GM21447 (cell line): ENCODE measurements at regions not wholly inside any gene's neighbourhood (a gene's known extent, or its start where the extent isn't known, plus 50 kb on each side); places are given as distances from the start of the nearest gene placed in this dataset.

Experiments used
- ATAC-seq: cut with Tn5 transposase; IDR thresholded peaks from one replicate; pipeline ENCODE4 v1.9.1; 2021; ENCODE audit not compliant: unreplicated experiment

DNA sequence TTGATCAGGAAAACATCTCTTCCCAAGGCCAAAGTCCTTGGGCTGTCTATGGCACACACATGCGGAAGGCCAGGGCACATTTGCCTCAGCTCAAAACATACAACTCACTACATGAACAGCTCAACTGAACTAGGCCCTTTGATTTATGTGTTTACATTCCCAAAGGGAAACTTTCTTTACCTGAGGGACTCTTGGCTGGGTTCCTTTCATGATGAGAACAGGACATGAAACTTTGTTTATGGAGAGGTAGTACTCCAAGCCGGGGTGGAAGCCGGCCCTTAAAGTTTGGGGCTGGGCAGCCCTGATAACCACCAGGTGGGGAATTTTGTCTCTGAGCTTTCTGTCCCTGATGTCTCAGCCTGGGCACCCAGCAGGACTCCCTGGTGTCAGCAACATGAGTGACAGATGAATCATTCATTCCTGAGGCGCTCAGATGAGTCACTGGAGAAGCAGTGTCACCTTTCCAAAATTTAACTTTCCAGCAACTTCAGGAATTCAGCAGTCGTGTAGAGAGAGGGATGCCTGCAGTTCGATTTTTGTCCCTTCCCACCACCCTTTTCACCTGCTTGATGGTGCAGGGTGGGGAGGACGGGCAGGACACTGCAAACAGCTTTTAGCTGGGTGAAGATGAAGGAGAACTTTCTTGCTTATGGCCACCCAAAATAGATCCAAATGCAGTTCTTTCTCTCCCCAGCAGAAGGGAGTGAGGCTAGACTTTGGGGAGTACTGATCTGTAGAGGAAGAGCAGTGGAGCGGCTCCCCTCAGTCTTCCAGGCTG, 331.6 kb downstream of the DYSF start:
- ATAC-seq = no peak

DNA sequence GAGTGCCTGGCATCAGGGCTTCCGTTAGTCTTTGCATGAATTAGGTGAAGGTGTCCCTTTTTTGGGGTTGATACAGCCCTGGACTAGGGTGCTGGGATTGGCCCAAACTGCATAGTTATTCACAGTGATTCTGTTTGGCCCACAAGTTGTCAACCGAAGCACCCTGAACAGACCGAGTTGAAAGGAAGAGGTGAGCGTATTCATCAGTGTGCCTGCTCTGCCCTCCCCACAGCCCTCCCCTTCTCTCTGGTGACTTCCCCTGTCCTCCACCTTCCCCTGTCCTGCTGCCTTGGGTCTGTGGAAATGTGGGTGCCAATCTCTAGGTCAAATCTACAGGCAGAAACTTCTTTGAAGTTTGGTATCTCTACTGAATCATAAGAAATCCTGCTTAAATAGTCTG, 330.5 kb downstream of the DYSF start:
- ATAC-seq = no peak

DNA sequence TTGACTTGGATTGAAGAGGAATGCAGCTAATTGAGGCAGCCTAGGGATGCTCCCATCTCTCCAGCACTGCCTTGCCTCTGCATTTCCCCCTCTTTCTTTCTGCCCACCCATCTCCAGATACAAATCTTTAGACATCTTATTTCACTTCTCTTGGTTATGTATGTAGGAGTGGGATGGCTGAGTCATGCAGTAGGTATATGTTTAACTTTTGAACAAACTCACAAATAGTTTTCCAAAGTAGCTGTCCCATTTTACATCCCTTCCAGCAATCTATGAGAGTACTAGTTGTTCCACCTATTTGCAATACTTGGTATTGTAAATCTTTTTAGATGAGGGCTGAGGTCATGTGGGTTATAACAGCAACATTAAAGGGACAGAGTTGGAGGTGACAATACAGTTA, 329.9 kb downstream of the DYSF start:
- no peak for ATAC-seq

DNA sequence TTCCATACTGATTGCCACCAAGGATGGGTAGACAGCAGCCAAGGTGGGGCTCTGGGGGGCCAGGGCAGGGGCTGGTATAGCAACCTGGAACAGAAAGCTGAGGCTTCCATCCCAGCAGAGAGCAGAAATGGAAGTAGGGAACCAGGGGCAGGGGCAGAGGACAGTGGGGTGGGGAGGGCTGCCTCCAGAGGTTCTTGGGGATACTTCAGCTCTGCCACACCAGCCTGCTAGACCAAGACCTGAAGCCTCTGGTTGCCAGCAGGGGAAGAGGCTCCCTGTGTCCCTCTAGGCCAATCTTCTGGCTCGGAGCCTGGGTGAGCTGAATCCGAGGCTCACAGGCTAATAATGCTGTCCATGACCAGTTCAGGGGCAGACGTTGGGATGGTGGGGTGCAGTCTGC, 329.0 kb downstream of the DYSF start:
- ATAC-seq = no peak

DNA sequence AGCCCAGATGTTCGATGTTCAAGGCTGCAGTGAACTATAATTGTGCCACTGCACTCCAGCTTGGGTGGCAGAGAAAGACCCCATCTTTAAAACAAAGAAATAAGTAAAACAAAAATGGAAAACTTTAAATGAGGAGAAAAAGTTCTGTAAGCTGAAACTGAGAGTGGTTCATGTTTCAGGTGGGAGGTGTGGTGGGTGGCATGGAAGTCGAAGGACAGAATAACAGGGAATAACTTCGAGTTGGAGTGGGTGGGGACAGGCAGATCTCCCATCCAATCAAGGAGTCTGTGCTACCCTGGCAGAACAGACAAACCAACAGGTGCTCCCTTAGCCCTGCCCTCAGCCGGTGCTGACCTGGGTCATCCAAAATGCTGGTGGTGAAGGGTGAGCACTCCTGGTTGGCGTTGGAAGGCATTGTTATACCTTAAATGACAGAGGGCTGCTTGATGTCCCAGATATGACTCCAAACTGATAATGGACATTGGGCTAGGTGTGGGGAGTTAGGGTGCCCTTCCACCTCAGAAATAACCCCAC, 328.4 kb downstream of the DYSF start:
- no peak for ATAC-seq

DNA sequence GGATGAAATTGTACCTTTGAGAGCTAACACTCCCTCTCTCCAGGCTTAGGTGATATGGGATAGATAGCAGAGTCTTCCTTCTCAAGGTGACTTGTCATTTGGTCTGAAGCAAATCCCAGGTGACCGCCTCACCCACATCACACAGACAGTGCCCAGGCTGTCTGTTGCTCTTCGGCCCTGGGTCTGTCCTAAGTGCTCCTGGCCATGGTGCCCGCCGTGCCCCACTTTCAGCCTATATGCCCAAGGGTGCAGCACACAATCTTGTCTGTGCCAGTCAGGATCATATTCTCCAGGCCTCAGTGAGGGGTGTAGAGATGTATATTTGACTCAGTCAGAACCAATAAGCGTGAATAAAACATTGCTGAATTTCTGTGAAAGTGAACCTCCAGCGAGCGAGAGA, 326.8 kb downstream of the DYSF start:
- no peak for ATAC-seq

DNA sequence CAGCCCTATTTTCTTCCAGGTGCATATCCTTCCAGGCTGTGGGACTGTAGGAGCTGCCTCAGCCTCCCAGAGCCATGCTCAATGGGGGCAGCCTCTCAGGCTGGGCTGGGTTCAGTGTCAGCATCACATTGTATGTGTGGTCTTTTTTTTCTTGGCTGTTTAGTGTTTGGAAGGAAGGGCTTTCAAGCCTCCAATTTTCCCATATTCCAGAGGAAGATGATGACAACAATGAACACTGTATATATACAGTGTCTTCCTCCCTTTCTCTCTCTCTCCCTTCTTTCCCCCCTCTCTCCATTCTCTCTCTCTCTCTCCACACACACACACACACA, 326.4 kb downstream of the DYSF start:
- ATAC-seq = no peak

DNA sequence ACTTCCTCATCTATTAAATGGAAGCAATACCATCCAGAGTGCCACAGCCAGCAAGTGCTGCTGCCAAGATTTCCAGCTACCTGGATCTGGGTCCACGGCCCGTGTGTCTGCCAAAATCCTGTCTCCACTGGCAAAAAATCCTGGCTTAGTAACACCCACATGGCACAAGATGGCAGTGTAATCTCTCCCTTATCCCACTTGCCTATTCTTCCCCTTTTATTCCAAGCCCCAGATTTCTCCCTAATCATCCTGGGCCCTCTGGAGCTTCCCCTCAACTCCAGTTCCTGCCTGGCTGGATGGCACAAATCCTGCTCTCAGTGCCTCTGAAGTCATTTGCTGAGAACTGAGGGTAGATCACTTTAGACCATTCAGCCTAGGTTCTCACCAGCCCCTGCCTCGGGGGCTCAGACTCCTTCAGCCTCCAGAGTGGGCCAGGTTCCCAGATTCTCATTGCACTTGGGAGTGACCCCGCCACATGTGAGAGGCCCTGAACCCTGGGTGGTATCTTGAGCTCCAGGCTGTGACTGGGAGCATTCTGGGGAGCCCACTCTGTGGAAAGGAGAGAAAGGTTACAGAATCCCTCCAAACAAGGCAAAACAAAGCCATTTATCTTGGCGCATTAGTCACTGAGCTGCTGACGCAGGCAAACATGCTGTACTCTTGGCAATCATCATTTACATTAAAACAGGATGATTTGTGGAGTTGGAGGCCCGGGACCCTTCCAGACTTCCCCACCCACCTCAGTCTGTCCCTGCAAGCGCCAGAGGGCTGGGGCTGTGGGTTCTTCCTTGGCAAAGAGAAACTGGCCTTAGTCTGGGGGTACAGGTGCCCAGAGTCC, 325.8 kb downstream of the DYSF start:
- ATAC-seq = no peak

DNA sequence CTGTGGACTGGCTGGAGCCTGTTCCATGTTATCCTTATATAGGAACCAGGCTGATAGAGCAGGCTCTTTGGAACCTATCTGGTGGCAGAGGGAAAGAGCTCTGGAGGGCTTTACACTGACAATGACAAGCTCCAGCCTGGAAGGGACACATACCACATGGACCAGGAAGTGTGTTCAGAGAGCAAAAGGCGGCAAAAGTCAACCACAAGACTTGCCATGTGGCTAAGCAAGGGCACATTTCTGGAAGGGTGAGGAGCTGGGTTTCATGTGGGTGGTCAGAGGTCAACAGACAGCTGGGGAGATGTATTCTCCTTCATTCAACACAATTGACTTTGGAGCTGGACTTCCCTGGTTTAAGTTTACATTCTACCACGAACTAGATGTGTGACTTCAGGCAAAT, 325.2 kb downstream of the DYSF start:
- ATAC-seq = no peak

DNA sequence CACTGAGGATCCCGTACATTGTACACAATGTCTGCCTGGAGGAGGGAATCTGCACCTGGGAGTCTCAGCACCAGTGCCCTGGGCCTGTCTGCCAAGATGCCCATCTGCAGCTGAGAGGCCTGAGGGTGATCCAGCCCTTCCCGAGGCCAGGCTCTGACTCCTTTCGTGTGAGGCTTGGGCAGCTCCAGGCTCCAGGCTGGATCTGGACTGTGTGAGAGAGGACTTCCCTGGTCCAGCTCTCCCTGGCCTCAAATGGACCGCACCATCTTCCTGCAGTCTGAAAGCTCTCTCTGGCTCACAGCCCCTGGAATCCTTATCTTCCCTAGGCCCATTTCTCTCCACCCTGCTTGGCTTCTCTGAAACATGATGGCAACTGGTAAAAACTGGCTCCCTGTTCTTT, 324.6 kb downstream of the DYSF start:
- ATAC-seq = no peak

DNA sequence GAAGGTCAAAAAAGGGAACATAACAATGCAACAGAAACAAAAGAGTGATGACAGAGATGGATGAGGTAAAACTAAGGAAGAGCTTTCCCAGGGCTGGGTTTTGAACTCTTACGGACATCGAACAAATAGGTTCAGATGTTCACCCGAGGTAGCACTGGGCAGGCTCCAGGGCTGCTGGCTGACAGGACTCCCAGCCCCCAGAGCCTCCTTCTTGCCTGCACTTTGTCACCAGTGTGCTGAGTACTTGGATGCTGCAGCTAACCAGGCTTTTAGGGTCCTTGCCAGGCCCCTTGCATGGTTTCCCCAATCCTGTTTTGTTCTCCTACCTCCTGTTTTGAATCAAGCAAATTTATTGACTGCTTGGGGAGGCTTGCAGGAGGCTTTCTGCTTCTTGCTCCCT, 322.9 kb downstream of the DYSF start:
- no peak for ATAC-seq

DNA sequence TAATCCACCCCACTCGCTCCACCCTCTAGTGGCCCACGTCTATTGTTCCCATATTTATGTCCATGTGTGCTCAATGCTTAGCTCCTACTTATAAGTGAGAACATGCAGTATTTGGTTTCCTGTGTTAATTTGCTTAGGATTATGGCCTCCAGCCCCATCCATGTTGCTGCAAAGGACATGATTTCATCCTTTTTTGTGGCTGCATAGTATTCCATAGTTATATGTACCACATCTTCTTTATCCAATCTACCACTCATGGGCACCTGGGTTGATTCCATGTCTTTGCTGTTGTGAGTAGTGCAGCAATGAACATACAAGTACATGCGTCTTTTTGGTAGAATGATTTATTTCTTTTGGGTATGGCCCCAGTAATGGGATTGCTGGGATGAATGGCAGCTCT, 319.9 kb downstream of the DYSF start:
- ATAC-seq = no peak

DNA sequence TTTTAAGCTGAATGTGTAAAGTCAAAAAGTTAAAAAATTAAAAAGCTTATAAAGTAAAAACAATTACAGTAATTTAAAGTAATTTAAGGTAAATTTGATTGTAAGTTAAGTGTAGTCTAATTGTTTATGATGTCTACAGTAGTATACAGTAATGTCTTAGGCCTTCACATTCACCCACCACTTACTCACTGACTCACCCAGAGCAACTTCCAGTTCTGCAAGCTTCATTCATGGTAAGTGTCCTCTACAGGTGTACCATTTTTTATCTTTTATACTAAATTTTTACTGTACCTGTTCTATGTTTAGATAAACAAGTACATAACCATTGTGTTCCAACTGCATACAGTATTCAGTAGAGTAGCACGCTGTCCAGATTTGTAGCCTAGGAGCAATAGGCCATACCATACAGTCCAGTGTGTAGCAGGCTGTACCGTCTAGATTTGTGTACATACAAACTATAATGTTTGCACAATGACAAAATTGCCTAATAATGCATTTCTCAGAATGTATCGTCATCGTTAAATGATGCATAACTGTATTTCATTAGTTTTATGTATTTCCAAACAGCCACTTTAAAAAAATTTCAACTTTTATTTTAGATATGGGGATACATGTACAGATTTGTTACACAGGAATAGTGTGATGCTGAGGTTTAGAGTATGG, 319.3 kb downstream of the DYSF start:
- ATAC-seq = no peak

DNA sequence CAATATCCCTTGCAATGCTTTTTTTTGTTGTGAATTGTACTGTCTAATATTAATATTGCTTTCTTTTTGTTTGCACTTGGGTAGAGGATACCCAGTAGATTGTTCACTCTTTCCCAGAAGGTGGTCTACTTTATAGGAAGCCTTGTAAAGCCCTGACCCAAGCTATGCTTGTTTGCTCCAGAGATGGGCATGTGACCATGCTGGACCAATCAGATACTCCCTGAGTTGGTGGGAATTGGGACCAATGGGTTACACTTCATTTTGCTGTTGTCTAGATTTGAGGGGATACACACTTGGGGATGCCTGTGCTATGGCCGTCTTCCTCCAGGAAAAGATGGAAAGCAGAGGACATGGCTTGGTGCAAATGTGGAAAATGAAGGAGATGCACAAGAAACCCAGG, 314.3 kb downstream of the DYSF start:
- no peak for ATAC-seq

DNA sequence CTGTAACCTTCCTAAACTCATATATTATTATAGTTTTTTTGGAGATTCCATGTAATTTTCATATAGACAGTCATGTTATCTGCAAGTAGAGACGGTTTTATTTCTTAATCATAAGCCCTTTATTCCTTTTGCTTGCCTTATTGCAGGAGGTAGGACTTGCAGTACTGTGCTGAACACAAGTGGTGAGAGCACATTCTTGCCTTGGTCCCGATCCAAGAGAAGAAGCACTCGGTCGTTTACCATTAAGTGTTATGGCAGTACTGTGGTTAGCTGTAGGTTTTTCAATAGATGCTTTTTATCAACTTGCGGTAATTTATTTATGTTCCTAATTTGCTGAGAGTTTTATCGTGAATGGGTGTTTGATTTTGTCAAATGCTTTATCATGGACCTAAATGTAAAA, 305.7 kb downstream of the DYSF start:
- ATAC-seq = no peak

DNA sequence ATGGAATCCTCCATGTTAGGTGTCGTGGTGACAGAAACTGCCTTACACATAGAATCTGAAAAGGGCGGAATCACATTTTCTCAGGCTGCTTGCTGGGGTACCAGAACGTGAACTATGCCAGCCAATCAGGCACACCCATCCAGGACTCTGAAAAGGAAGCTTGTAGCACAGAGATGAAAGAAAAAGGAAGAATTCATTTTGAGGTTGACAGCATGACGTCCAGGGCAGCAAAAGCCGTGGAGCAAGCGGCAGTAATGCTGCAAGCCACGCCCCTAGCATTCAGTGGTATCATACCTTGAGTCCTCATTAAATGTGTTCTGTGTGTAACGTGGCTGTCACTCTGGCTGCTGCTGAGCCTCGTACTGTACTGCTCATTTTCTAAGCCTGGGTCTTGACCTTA, 304.0 kb downstream of the DYSF start:
- no peak for ATAC-seq

DNA sequence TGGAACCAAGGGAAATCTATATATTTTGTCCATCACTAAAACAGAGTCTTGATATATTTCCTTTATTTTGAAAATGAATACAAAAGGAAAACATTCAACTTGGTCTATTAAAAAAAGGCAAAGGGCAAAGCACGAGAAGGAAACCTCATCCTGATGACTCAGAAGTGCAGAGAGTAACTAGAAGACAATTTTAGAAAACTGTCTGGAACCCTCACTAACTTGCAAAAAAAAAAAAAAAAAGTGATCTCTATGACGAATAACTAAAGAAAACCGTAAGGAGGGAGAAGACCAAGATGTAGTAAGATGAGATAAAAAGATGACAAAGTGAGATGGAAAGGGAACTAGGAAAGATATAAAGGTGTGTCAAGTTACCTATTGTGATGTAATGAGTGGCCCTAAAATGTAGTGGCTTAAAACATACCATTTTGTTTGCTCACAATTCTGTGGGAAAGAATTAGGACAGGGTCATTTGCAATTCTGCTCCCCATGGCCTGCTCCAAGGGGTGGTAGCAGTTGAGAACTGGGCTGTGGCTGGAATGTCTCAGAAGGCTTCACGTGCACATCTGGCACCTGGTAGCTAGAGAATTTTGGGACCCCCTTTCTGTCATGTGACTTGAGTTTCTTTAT, 303.0 kb downstream of the DYSF start:
- no peak for ATAC-seq

DNA sequence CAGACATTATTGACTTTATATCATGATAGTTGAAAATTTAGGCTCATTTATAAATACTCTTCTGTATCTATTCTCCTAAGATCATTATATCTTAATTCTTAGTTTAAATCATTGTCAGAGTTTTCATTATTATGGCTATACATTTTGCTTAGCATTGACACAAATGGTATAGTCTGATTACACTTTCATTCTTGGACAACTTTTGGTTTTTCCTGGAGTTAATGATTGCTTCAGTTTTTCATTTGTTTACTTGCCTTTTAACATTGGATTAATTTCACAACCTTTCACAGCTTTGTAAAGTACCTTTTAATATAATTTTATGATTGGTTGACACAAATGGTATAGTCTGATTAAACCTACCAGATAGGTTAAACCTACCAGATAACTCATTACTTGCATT, 298.2 kb downstream of the DYSF start:
- ATAC-seq = no peak

DNA sequence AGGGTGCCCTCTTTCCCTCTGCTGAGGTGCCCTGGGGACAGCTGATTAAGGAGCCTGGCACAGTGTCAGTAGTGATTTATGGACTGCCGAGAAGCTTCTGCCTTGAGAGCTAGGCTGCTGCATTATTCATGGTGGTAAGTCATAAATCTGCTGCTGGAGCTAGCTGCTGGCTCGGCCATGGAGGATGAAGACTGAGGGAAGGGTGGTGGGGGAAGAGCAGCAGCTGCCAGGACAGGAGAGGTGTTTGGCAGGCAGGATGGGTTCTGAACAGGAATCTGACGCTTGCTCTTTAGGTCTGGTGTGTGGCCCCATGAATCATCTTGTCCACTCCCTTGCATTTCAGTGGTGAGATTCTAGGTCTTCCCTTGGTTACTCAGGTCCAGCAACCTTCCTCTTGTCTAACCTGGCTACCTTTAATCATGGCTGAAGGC, 296.3 kb downstream of the DYSF start:
- no peak for ATAC-seq

DNA sequence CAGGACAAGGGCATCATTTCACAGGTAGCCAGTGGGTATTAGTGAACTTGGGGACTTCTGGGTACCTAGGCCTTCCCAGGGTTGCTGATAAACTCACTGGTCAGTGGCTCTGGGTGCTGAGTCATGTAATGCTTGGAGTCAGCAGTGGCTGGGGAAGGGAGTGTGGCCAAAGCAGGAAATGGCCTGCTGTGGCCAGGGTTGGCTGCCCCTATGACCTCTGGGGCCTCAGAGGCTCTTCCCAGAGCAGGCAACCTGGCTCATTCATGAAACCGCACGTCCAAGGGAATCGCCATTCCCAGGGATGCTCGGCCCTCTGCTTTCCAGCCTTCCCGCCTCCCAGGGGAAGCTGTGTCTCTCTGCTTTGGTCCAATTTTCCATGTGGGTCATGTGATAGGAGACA, 294.9 kb downstream of the DYSF start:
- no peak for ATAC-seq

DNA sequence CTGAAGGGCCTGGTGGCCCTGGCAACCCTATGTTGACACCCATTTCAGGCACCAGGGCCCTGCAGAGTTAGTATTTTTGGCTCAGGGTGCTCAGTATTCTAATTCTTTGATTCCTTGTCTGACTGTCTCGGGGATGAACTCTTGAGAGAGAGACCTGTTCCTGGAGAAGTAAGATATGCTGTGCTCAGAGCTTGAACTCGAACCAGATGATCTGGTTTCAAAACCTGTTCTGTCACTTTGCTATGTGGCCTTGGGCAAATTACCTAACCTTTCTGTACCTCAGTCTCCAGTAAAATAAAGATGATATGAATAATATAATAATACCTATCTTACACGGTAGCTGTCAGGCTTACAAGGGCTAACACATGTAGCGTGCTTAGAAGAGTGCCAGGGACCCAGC, 294.2 kb downstream of the DYSF start:
- ATAC-seq = no peak
